ENCODE measurements at regions not wholly inside any gene's neighbourhood (a gene's known extent, or its start where the extent isn't known, plus 50 kb on each side); places are given as distances from the start of the nearest gene placed in this dataset.

DNA sequence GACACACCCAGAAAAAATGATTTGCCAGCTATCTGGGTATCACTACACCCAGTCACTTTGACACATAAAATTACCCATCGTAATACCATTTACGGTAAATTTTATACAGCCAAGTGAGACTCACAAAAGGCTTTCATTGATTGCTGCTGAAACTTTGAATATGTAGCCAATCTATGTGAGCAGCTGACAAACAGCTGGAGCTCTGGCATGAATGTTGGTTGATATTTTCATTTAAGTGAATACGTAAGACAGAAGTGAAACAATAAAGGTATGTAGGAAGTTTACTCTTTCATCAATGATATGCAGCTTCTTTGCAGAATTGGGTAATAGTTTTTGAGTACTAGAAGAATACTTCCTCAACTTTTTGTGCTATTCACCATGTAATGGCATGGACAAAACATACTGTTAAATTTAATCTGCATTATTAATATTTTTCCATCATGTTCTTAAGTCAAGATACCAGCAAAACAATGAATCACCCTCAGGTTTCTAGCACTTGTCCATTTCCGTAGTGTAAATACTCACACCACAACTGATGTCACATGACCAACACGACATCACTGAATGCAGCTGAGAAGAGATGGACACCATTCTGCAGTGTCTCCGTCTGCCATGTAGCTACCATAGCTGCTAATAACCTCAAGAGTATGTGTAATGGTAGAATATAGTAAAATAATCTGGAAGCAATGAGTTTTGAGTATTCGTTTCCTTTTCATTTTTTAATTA, 205.9 kb upstream of the HES1 start:
- no peak for DNase-seq (ENCODE audit: low read depth in 2 of 2)

DNA sequence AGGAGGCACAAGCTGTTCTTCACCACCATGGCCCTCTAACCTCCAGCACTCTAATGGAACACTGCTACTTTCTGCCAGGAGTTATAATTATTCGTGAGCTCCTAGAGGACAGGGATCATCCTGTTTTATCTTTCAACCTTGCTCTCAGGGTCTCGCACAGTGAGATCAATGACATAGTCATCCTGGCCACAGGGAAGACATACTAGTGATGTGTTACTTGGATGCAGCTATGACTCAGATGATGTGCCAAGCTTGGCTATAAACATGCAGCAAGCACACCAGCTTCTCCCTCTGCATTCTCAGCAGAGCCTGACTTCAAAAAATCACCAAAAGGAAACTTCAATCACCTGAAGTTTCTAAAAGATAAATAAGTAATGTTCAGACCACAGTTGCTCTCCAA, 203.8 kb upstream of the HES1 start:
- no peak for DNase-seq (ENCODE audit: low read depth in 2 of 2)

DNA sequence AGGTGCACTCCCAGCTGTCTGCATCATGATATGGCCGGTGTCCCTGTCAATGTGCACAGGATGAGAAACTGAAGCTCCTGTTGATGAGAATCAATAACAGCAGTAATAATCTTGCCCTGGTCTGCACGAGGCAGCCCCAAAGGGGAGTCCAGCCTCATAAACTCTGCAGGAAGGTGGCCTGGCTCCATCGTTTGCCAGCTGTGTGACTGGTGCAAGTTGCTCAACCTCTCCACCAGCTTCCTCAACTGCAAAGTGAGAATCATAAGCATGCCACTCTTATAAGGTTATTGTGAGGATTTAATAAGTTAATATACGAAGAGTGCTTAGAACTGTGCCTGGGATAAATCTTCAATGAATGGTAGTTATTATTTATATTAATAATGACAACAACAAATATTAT, 203.4 kb upstream of the HES1 start:
- no peak for DNase-seq (ENCODE audit: low read depth in 2 of 2)

DNA sequence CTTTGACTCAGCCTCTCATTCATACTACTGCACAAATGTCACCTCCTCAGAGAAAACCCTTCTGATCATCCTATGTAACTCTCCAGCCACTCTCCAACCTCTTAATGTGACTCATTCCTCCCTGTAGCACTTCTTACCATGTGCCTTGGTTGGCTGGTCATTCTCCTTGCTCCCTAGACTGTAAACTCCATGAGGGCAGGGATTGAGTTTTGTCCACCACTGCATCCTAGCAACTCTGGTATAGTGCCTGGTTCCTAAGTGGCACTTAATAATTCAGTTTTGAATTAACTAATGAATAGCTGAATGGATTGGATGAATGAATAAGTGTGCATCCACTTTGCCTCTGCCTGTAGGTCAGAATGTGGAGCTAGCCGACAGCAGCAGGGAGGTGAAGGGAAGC, 202.5 kb upstream of the HES1 start:
- DNase-seq (ENCODE audit: low read depth in 2 of 2), result no peak

DNA sequence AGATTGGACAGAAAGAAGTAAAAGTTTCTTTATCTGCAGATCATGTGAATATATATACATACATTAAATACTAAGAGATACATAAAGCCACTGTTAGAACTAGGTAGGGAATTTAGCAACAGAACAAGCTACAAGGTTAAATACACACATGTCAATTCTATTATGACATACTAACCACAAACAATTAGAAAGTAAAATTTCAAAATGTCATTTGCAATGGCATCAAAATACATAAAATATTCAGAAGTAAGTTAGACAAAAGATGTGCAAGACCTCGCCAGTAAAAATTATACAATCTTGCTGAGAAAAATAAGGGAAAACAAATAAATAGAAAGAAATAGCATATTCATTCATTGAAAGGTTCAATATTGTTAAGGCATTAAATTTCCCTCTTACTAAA, 200.0 kb upstream of the HES1 start:
- DNase-seq (ENCODE audit: low read depth in 2 of 2), result no peak

DNA sequence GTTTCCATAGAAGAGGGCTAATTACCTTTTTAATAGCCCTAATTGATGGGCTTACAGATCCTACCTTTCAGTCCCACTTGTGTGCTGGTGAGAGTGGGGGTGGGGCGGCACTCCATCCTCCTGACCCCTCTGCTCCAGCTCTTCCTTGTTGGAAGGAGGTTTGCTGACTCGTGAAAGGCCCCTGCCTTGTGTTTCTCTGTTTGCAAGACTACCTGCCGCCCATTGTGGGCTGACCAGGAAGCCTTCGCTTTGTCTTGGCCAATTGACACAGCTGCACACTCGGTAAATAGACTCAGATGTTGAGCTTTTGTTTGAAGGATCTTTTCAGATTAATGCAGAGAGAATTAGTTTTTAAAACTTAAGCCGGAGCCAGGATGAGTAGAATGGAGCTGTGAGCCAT, 197.3 kb upstream of the HES1 start:
- no peak for DNase-seq (ENCODE audit: low read depth in 2 of 2)

DNA sequence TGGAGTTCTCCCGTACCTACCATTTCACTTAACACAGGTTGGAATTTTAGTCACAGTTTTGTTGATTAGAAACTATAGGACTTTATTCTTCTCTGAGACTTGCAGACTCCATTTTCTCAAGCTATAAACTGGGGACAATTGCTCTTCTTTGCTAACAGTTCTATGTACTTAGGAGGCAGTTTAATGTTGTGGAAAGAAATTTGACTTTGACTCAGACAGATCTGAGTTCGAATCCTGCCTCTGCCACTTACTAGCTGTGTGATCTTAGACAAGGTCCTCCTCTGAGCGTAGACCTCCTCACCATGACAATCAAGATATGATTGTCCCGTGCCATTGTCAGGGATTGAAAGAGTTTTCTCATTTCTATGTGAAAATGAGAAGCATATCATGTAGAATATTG, 196.4 kb upstream of the HES1 start:
- no peak for DNase-seq (ENCODE audit: low read depth in 2 of 2)

DNA sequence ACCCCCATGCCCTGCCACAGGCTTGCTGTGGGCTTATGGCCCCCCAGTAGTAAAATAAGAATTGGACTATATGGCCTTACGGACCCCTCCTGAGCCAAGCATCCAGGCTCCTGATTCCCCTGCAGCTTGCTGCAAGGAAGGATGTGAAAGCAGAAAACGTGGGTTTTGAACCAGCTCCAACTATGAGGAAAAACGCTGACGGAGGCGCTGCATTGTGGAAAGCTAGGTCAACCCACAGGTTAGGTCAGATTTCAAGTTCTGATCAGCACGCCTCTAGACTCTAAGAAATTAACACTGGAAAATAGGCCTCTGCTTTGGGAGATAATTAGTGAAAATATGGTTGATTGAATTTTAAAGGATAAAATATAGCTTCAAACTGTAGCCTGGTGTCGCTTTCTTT, 195.4 kb upstream of the HES1 start:
- no peak for DNase-seq (ENCODE audit: low read depth in 2 of 2)

DNA sequence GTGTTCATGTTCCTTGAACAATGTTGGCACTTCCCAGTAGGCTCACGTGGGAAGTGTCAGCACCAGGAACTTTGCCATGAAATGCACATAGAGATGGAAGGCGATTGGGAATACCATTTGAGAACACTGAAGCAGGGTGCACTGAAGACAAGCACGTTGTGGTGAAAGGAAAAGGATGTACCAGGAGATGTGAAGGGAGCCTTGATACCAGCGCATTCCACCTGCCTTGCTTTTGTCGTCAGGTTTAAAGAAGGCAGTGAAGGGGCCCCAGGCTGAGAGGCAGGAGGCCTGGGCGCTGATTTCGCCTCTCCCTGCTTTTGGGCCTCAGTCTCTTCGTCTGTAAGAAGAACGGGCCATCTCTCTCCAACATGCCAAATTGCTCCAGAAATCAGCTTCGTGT, 194.5 kb upstream of the HES1 start:
- no peak for DNase-seq (ENCODE audit: low read depth in 2 of 2)

DNA sequence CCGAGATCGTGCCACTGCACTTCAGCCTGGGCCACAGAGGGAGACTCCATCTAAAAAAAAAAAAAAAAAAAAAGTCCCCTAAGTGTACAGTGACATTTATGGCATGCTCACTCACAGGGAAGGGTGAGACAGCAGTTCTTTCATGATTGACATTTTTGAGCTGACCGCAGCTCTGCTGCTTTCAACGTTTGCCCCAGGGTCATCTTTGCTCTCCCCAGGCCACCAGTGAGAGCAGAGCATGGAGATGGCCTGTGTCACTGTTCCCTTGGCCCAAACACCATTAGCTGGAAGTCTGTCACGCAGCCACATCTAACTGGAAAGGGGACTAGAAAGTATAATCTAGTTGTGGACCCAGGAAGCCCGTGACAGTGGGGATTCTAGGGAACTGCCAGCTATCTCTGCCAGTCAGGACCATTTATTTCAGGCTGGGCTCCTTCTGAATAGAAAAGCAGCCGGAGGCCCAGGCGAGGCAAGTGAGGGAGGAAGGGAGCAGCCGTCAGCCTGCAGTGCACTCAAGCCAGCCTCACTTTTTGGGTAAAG, 193.4 kb upstream of the HES1 start:
- no peak for DNase-seq (ENCODE audit: low read depth in 2 of 2)

DNA sequence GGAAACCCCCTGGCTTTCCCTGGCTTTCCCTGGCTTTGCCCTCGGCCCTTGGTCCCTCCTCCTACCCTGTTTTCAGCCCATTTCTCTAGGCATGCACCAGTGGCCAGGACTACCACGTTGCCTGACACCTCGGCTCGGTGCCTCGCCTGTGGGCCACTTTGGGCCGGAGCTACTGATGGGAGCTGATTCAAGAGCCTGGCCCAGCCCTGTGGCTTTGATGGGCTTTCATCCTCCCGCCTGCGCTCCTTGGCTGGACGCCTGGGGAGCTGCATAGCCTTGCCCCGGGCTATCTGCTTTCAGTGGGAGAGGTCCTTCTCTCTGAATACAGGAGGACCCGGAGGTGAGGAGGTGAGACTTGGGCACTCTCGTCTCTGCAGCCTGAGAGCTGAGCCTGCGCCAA, 192.7 kb upstream of the HES1 start:
- no peak for DNase-seq (ENCODE audit: low read depth in 2 of 2)

DNA sequence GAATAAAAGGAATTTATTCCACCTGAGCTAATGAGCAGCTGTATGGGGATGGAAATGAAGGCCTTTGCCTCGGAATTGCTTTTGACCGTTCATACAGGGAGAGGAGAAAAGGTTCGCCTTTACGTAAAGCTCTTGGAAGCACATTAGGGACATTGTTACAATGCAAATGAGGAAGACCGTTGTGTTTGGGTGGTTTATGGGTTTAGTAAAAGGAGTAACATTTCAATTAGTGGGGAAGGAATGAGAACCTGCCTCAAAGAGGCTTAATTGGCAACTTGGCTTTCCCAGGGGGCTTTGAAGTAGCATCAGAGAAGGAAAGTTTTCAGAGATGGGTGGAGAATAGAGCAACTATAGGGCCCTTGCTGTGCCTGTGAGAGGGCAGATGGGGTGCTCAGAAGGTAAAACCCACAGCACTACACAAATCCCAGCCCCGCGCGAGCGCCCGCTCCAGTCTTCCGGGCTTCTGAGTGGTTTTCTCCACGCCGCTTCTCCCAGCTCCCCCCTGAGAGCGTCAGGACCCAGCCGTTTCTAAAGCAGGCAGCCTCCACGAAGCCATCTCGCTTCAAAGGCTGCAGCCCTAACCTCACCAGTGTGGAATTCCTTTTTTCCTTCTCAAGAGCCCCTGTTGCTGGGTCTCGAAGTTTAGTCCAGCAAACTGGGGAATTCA, 192.0 kb upstream of the HES1 start:
- DNase-seq (ENCODE audit: low read depth in 2 of 2), result no peak

DNA sequence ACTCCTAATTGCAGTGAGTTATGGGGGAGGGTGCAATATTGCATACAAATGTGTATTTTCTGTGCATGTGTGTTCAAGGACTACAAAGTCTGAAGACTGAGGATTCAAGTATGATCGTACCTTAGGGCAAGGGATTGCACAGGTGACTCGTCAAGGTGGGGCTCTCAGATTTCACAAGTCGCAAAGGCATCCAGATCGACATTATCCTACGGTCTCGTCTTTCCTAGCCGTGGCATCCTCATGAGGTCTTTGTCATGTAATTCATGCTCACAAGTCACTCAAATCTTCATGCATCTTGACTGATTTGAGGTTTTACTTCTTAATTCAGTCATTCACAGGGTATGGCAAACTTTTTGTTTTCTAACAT, 191.4 kb upstream of the HES1 start:
- no peak for DNase-seq (ENCODE audit: low read depth in 2 of 2)

DNA sequence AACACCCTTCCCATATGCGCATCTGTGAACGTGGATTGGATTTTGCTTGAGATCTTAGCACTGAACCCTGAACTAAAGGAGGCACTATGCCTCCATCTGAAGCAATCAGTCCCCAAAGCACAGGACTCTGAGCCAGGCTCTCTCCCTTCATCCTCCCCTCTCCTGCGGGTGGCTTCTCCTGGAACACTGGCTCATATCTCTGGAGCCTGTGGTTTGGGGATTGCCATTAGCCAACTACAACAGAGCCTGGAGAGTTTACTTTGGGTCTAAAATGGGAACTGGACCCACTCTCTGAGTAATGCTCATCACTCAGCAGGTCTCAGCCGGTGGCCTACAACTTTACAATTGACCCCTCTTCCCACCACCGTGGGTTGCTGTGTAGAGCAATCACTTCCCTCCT, 190.8 kb upstream of the HES1 start:
- DNase-seq (ENCODE audit: low read depth in 2 of 2), result no peak

DNA sequence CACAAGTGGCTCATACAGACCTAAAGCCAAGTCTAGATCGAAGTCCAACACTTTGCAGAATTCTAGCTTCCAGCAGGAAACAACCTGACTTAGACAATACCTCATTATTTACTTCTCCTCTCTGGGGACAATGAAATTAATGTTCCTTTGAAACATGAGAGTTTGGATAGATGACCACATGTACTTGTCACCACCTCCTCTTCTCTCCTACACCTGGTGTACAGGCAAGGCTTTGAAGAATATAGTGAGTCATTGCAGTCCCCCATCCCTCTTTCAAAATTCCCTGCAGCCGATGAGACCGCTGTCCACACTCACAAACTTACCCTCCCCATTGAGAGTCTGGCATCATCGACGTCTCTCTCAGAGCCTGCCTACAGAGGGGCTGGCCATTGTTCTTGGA, 189.0 kb upstream of the HES1 start:
- no peak for DNase-seq (ENCODE audit: low read depth in 2 of 2)

DNA sequence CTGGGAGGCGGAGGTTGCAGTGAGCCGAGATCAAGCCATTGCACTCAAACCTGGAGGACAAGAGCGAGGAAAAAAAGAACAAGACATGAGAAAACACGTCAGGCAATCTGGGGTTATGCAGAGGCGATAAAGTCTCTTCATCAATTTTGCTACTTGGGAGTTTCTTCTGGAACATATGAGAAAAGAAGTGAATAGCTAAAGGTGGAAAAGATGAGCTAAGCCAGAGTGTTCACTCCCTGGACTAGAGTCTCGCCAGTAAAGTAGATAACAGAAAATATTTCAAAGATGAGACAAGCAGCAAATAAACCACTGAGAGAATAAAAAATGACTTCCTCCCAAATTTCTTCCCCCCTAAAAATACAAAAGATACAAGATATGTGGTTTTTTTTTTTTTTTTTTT, 188.4 kb upstream of the HES1 start:
- DNase-seq (ENCODE audit: low read depth in 2 of 2), result no peak

DNA sequence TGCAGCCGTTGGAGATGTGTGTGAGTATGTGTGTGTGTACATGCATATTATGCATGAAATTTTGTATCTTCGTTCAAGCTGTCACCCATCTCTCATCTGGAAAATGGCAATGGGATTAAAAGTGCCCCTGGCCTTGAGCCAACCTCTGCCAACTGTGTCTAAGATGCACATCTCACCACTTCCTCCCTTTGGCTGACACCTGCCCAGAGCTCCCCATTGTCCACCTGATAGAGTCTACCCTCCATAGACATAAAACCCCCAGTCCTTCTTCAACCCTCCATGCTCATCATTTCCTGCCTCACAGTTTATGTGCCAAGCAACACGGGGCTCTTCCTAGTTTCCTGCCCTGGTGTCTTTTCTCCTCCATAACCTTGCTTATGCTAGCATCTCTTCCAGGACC, 187.5 kb upstream of the HES1 start:
- no peak for DNase-seq (ENCODE audit: low read depth in 2 of 2)

DNA sequence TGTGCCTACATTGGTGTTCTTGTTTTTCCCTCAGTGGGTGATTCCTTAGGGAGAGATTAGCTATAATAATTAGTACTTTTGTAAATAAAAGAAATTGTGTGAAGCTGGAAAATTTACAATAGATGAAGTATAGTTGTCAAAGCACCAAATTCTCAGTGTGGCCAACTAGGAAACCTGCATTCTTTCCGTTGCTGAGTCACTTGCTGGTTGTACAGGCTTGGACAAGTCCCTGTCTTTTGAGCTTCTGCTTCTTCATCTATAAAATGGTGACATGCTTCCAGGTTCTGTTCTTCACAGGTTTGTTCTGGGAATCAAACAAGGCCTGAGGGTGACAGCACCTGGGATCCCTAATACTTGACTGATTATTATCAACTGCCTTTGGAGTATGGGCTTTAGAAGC, 184.1 kb upstream of the HES1 start:
- no peak for DNase-seq (ENCODE audit: low read depth in 2 of 2)

DNA sequence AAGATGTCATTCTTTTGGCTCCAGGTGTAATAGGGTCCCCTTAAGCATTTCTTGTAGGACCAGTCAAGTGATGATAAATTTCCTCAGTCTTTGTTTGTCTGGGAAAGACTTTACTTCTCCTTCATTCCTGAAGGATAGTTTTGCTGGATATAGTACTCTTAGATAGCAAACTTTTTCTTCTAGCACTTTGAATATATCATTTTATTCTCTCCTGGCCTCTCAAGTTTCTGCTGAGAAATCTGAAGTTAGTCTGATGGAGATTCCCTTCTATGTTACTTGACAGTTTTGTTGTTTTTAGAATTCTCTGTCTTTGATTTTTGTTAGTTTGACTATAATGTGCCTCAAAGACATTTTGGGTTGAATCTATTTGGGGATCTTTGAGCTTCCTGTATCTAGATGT, 181.2 kb upstream of the HES1 start:
- no peak for DNase-seq (ENCODE audit: low read depth in 2 of 2)

DNA sequence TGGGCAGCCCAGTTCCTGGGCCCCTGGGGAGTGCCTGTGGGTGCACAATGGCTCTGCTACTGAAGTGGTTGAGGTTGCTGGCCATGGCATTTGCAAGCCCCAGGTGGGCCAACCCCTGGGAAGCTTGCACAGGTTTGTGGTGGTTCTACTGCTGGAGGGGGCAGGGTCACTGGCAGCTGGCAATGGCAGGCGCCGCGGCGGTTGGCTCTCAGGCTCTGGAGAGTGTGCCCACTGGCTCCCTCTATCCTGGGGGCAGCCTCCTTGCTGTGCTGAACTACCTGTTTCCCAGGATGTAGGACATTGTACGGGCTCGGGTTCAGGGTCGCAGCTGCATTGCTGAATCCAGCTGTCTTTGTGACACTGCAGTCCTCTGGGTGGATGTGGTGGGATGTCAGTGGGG, 180.2 kb upstream of the HES1 start:
- DNase-seq (ENCODE audit: low read depth in 2 of 2), result no peak

DNA sequence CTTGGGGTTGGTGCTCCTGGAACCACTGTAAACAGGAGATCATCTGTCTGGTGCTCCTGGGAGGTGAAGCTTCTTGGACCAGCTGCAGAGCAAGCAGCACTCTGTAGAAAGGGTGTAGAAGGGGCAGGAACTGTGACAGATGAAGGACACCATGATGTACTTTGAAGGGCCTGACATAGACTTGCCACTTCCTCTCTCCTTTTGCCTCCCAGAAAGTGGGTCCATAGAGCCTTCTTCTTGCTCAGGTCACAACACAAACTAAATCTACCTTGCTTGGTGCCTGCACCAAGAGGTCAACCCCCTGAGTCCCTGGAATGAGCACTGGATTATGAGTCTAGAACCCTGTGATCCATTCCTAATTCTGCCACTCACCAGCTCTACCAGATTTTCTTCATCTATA, 176.1 kb upstream of the HES1 start:
- no peak for DNase-seq (ENCODE audit: low read depth in 2 of 2)

DNA sequence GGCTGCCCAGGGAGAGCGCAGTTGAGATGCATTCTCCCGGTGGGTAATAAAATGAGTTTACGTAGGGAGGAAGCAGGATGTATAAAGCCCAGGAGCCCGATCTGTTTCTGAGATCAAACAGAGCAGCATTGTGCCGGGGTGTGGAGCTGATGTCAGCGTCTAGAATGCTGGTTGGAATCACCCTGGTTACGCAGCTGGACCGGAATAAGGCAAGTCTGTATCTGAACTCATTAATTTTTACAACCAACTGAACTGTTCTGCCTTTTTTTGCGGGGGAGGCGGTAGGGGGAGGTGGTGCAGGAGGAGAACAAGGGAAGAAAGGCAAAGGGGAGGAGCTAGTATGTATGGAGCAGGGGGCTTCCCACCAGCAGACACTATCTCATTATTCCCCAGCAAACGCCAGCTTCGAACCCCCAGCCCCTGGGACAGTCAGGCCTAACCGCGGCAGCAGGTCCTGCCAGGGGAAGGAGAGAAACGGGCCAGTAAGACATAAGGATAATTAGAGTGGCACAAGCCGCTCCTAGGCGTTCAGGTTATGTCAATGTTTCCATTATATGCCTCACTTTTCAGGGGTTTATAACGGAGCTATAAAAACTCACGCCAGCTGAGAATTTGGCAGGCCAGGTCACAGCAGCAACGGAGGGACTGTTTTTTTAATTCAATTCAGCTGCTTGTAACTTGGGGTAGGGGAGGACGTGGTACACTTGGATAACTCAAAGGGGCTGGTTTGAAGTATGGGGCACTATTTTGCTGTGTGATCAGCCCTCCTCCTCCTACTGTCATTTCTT, 175.3 kb upstream of the HES1 start:
- no peak for DNase-seq (ENCODE audit: low read depth in 2 of 2)
